A673 (cell line): ENCODE measurements at regions not wholly inside any gene's neighbourhood (a gene's known extent, or its start where the extent isn't known, plus 50 kb on each side); places are given as distances from the start of the nearest gene placed in this dataset.

Experiments
- CTCF ChIP-seq: fragments of 300-800, 200-600 bp; sonication (generic); conservative IDR thresholded peaks from 2 replicates; pipeline ENCODE4 v1.5.1; 2017; ENCODE audit warnings: low read depth, mild to moderate bottlenecking, antibody characterized with exemption, low read length, moderate library complexity, mixed read lengths
- EZH2 ChIP-seq: fragments of 200-600 bp; sonication (generic); IDR thresholded peaks from 2 replicates; pipeline ENCODE4 v1.6.1; 2017; ENCODE audit warnings: borderline replicate concordance, low read depth, mild to moderate bottlenecking, mixed read lengths, antibody characterized with exemption, low read length; ENCODE audit not compliant: poor library complexity, severe bottlenecking

- TF ChIP-seq EZH2 (no peak), CTCF (no peak)
Measured at GRCh38 chr10:123298583-123298982, 144.4 kb downstream of the BUB3 start.
